ENCODE measurements at regions not wholly inside any gene's neighbourhood (a gene's known extent, or its start where the extent isn't known, plus 50 kb on each side); places are given as distances from the start of the nearest gene placed in this dataset.
"Not testable (repeated sequence)": the region's sequence is repeated elsewhere in the genome, so short reads cannot be mapped to it uniquely, and the experiment has no call there.

GRCh38 chr11:71316701-71317100 is 64.3 kb upstream of the SHANK2 start:
- no peaks in the 10 kb centered on the region for H3K79me2 ChIP-seq (ENCODE audit: insufficient read depth, low read length)
- no peaks in the 10 kb centered on the region for H3K36me3 ChIP-seq (ENCODE audit: insufficient read depth, low read length)
- H2AFZ ChIP-seq (ENCODE audit: low read length), result no peak overlapping the region
- no peak overlapping the region for H3K4me2 ChIP-seq (ENCODE audit: low read length)
- no peak overlapping the region for H3K27ac ChIP-seq (ENCODE audit: low read depth, low read length, poor library complexity, severe bottlenecking)
- H4K20me1 ChIP-seq (ENCODE audit: insufficient read depth, low read length), result no peaks in the 10 kb centered on the region
- no peaks in the 10 kb centered on the region for H3F3A ChIP-seq (ENCODE audit: insufficient read depth, low read length)
- no peak overlapping the region for H3K4me3 ChIP-seq (ENCODE audit: low read depth, low read length, poor library complexity, severe bottlenecking)
- H3K9me2 ChIP-seq (ENCODE audit: low read depth, low read length), result no peaks in the 10 kb centered on the region
- H3K27me3 ChIP-seq (ENCODE audit: insufficient read depth, low read length), result no peaks in the 10 kb centered on the region
- no peak overlapping the region for H3K9ac ChIP-seq (ENCODE audit: low read length)
- TF ChIP-seq EZH2 (IDR thresholded peaks at IDR 0.05; ENCODE audit: borderline replicate concordance, low read length) (no peak), CTCF (IDR thresholded peaks at IDR 0.05; ENCODE audit: low read length) (no peak)
- 0 out of 2 replicates have a peak, but pooled peaks cover 3% of the 10 kb centered on the region for H3K9me3 ChIP-seq (ENCODE audit: low read length)
- H3K4me1 ChIP-seq (ENCODE audit: insufficient read depth, low read length, severe bottlenecking), result no peaks in the 10 kb centered on the region

- not testable (repeated sequence) for H3K9me2 ChIP-seq (ENCODE audit: low read depth, low read length); H3K27ac ChIP-seq (ENCODE audit: low read depth, low read length, poor library complexity, severe bottlenecking); H3K4me3 ChIP-seq (ENCODE audit: low read depth, low read length, poor library complexity, severe bottlenecking); H4K20me1 ChIP-seq (ENCODE audit: insufficient read depth, low read length); H3K4me1 ChIP-seq (ENCODE audit: insufficient read depth, low read length, severe bottlenecking); H3F3A ChIP-seq (ENCODE audit: insufficient read depth, low read length); H3K36me3 ChIP-seq (ENCODE audit: insufficient read depth, low read length); H3K4me2 ChIP-seq (ENCODE audit: low read length); H3K27me3 ChIP-seq (ENCODE audit: insufficient read depth, low read length); H2AFZ ChIP-seq (ENCODE audit: low read length); H3K9me3 ChIP-seq (ENCODE audit: low read length); H3K79me2 ChIP-seq (ENCODE audit: insufficient read depth, low read length); H3K9ac ChIP-seq (ENCODE audit: low read length)
Observed at GRCh38 chr11:71312616-71313015, 60.2 kb upstream of the SHANK2 start.

GRCh38 chr11:71311928-71312510 is 59.6 kb upstream of the SHANK2 start:
- no peaks in the 10 kb centered on the region for H3K4me1 ChIP-seq (ENCODE audit: insufficient read depth, low read length, severe bottlenecking)
- no peaks in the 10 kb centered on the region for H4K20me1 ChIP-seq (ENCODE audit: insufficient read depth, low read length)
- 0 out of 2 replicates have a peak, but pooled peaks cover 3% of the 10 kb centered on the region for H3K9me3 ChIP-seq (ENCODE audit: low read length)
- H3K27me3 ChIP-seq (ENCODE audit: insufficient read depth, low read length), result no peaks in the 10 kb centered on the region
- H3F3A ChIP-seq (ENCODE audit: insufficient read depth, low read length), result no peaks in the 10 kb centered on the region
- no peak for TF ChIP-seq EZH2 (IDR thresholded peaks at IDR 0.05; ENCODE audit: borderline replicate concordance, low read length)
- no peak for TF ChIP-seq CTCF (IDR thresholded peaks at IDR 0.05; ENCODE audit: low read length)
- H3K9ac ChIP-seq (ENCODE audit: low read length), result no peak overlapping the region
- no peak overlapping the region for H2AFZ ChIP-seq (ENCODE audit: low read length)
- no peaks in the 10 kb centered on the region for H3K36me3 ChIP-seq (ENCODE audit: insufficient read depth, low read length)
- H3K79me2 ChIP-seq (ENCODE audit: insufficient read depth, low read length), result no peaks in the 10 kb centered on the region
- no peak overlapping the region for H3K4me3 ChIP-seq (ENCODE audit: low read depth, low read length, poor library complexity, severe bottlenecking)
- no peaks in the 10 kb centered on the region for H3K9me2 ChIP-seq (ENCODE audit: low read depth, low read length)
- H3K4me2 ChIP-seq (ENCODE audit: low read length), result no peak overlapping the region
- no peak overlapping the region for H3K27ac ChIP-seq (ENCODE audit: low read depth, low read length, poor library complexity, severe bottlenecking)
